GM12878 (cell line): ENCODE measurements at regions not wholly inside any gene's neighbourhood (a gene's known extent, or its start where the extent isn't known, plus 50 kb on each side); places are given as distances from the start of the nearest gene placed in this dataset.

ENCODE experiments used
- ASH2L ChIP-seq: fragments of 300-600, 200-600 bp; sonication (generic); IDR thresholded peaks from 2 replicates; pipeline ENCODE4 v1.6.1; 2017; ENCODE audit warnings: low read depth, mild to moderate bottlenecking, borderline replicate concordance
- BACH1 ChIP-seq: fragments of 450-650 bp; IDR thresholded peaks from 2 replicates; pipeline ENCODE4 v1.6.1; 2017; ENCODE audit warnings: mild to moderate bottlenecking, borderline replicate concordance
- BCL11A ChIP-seq: IDR thresholded peaks from 2 replicates; pipeline ENCODE4 v1.6.1; 2011; ENCODE audit warnings: low read depth, low read length
- CHD2 ChIP-seq: IDR thresholded peaks from 2 replicates; pipeline ENCODE4 v1.6.1; 2011; ENCODE audit warnings: low read depth, low read length, improper control_type of control experiment, borderline replicate concordance
- CHD4 ChIP-seq: fragments of 200-600 bp; sonication (generic); IDR thresholded peaks from 2 replicates; pipeline ENCODE4 v1.6.1; 2016; ENCODE audit warnings: mild to moderate bottlenecking
- CREB1 ChIP-seq: IDR thresholded peaks from 2 replicates; pipeline ENCODE4 v1.6.1; 2012; ENCODE audit warnings: low read depth, mild to moderate bottlenecking, inconsistent platforms
- DPF2 ChIP-seq: fragments of 450-650 bp; IDR thresholded peaks from 2 replicates; pipeline ENCODE4 v1.6.1; 2017; ENCODE audit warnings: mild to moderate bottlenecking
- FOXM1 ChIP-seq: IDR thresholded peaks from 2 replicates; pipeline ENCODE4 v1.6.1; 2012; ENCODE audit warnings: low read depth, mild to moderate bottlenecking, inconsistent platforms, low read length, moderate library complexity
- MXI1 ChIP-seq: fragments of 150-350 bp; IDR thresholded peaks from 2 replicates; pipeline ENCODE4 v1.6.1; 2011; ENCODE audit warnings: low read depth, mild to moderate bottlenecking, inconsistent platforms, low read length, improper control_type of control experiment
- NR2C2 ChIP-seq: IDR thresholded peaks from 2 replicates; pipeline ENCODE4 v1.6.1; 2011; ENCODE audit warnings: borderline replicate concordance, low read depth; ENCODE audit not compliant: control insufficient read depth, insufficient read length
- NR2F1 ChIP-seq: fragments of 450-650 bp; conservative IDR thresholded peaks from 2 replicates; pipeline ENCODE4 v1.6.1; 2017; ENCODE audit warnings: mild to moderate bottlenecking
- POU2F2 ChIP-seq: IDR thresholded peaks from 3 replicates; pipeline ENCODE4 v1.6.1; 2011; ENCODE audit warnings: low read depth, mild to moderate bottlenecking, low read length, borderline replicate concordance
- RB1 ChIP-seq: fragments of 450-650 bp; formaldehyde crosslinking; IDR thresholded peaks from 2 replicates; pipeline ENCODE4 v1.6.1; 2017; ENCODE audit warnings: mild to moderate bottlenecking, borderline replicate concordance
- RELA ChIP-seq: fragments of 450-650 bp; IDR thresholded peaks from 2 replicates; pipeline ENCODE4 v1.8.0; 2014; ENCODE audit warnings: borderline replicate concordance; ENCODE audit not compliant: partially characterized antibody
- SMC3 ChIP-seq: IDR thresholded peaks from 2 replicates; pipeline ENCODE4 v1.6.1; 2011; ENCODE audit warnings: low read length, improper control_type of control experiment, borderline replicate concordance
- SP1 ChIP-seq: IDR thresholded peaks from one replicate; pipeline ENCODE4 v1.6.1; 2011; ENCODE audit warnings: low read depth, low read length
- SRF ChIP-seq, 2 experiments: IDR thresholded peaks; 2 replicates each; pipeline ENCODE4 v1.6.1; 2011; ENCODE audit warnings: low read depth in 2 of 2, low read length in 2 of 2, mild to moderate bottlenecking in 1 of 2, moderate library complexity in 1 of 2
- STAT1 ChIP-seq: fragments of 450-650 bp; conservative IDR thresholded peaks from 2 replicates; pipeline ENCODE4 v1.6.1; 2014; ENCODE audit warnings: antibody characterized with exemption, mild to moderate bottlenecking
- ZNF217 ChIP-seq: fragments of 450-650 bp; IDR thresholded peaks from 2 replicates; pipeline ENCODE4 v1.6.1; 2017; ENCODE audit warnings: antibody characterized with exemption, mild to moderate bottlenecking
- TF ChIP-seq, protein P1 (sequence below): IDR thresholded peaks from 2 replicates; pipeline ENCODE4 v1.6.1; 2011; ENCODE audit warnings: low read depth, mild to moderate bottlenecking, low read length, moderate library complexity, borderline replicate concordance; ENCODE audit errors: extremely low read depth
- TF ChIP-seq, protein P2 (sequence below): fragments of 450-650 bp; IDR thresholded peaks from 2 replicates; pipeline ENCODE4 v1.6.1; 2017; ENCODE audit warnings: mild to moderate bottlenecking, moderate library complexity
- TF ChIP-seq, protein P3 (sequence below), 3 experiments: IDR thresholded peaks in 2 of 3; conservative IDR thresholded peaks in 1 of 3; 2 replicates each; pipeline ENCODE4 v1.5.1; 2011; ENCODE audit warnings: low read depth in 3 of 3, low read length in 3 of 3, mild to moderate bottlenecking in 3 of 3, control low read depth in 2 of 3, moderate library complexity in 2 of 3, inconsistent platforms in 1 of 3, mixed read lengths in 1 of 3; ENCODE audit not compliant: control insufficient read depth in 2 of 3, insufficient read depth in 1 of 3; ENCODE audit errors: extremely low read depth in 1 of 3
- TF ChIP-seq, protein P4 (sequence below): IDR thresholded peaks from 2 replicates; pipeline ENCODE4 v1.6.1; 2012; ENCODE audit warnings: mild to moderate bottlenecking, low read depth, low read length

DNA sequence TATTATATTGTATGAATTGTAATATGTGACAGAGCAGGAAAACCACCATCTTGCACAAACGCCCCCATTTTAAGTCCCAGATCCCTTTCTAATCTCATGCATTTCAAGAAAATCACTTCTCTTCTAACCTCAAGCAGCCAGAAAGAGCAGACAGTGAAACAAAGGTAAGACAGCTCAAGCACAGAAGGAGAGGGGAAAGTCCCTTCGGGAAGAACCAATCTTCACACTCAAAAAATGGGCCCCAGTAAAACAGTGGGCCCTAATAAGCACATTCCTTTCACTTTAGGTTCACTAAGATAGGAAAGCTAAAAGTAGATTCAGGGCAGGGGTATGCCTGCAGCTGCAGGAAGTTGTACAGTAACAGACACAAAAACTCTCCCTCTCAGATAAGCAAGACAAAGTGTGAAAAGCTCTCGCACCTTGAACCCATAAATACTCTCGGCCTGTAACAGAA lies 1268.7 kb downstream of the SI start (continued):
- TF ChIP-seq CREB1: no peak
- TF ChIP-seq ZNF217: peak; percentile 81; the same call in 1 of the 2 replicates
- TF ChIP-seq BCL11A: no peak
- TF ChIP-seq DPF2: peak; percentile 76
- no peak for TF ChIP-seq ASH2L
- TF ChIP-seq POU2F2: no peak; the same call in 2 of the 3 replicates
- no peak for TF ChIP-seq NR2F1
- TF ChIP-seq, protein P1, sequence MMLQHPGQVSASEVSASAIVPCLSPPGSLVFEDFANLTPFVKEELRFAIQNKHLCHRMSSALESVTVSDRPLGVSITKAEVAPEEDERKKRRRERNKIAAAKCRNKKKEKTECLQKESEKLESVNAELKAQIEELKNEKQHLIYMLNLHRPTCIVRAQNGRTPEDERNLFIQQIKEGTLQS: no peak
- TF ChIP-seq NR2C2: no peak
- TF ChIP-seq SMC3: no peak
- peak; percentile 60 for TF ChIP-seq MXI1
- TF ChIP-seq RB1: no peak
- TF ChIP-seq RELA: no peak
- TF ChIP-seq STAT1: no peak
- no peak for TF ChIP-seq SRF (IDR thresholded peaks at IDR 0.05; ENCODE audit: low read depth in 2 of 2, low read length in 2 of 2)
- TF ChIP-seq SP1: no peak
- TF ChIP-seq BACH1: no peak
- TF ChIP-seq, protein P2, sequence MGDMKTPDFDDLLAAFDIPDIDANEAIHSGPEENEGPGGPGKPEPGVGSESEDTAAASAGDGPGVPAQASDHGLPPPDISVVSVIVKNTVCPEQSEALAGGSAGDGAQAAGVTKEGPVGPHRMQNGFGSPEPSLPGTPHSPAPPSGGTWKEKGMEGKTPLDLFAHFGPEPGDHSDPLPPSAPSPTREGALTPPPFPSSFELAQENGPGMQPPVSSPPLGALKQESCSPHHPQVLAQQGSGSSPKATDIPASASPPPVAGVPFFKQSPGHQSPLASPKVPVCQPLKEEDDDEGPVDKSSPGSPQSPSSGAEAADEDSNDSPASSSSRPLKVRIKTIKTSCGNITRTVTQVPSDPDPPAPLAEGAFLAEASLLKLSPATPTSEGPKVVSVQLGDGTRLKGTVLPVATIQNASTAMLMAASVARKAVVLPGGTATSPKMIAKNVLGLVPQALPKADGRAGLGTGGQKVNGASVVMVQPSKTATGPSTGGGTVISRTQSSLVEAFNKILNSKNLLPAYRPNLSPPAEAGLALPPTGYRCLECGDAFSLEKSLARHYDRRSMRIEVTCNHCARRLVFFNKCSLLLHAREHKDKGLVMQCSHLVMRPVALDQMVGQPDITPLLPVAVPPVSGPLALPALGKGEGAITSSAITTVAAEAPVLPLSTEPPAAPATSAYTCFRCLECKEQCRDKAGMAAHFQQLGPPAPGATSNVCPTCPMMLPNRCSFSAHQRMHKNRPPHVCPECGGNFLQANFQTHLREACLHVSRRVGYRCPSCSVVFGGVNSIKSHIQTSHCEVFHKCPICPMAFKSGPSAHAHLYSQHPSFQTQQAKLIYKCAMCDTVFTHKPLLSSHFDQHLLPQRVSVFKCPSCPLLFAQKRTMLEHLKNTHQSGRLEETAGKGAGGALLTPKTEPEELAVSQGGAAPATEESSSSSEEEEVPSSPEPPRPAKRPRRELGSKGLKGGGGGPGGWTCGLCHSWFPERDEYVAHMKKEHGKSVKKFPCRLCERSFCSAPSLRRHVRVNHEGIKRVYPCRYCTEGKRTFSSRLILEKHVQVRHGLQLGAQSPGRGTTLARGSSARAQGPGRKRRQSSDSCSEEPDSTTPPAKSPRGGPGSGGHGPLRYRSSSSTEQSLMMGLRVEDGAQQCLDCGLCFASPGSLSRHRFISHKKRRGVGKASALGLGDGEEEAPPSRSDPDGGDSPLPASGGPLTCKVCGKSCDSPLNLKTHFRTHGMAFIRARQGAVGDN: peak; percentile 62; the same call in 1 of the 2 replicates
- TF ChIP-seq, protein P3, sequence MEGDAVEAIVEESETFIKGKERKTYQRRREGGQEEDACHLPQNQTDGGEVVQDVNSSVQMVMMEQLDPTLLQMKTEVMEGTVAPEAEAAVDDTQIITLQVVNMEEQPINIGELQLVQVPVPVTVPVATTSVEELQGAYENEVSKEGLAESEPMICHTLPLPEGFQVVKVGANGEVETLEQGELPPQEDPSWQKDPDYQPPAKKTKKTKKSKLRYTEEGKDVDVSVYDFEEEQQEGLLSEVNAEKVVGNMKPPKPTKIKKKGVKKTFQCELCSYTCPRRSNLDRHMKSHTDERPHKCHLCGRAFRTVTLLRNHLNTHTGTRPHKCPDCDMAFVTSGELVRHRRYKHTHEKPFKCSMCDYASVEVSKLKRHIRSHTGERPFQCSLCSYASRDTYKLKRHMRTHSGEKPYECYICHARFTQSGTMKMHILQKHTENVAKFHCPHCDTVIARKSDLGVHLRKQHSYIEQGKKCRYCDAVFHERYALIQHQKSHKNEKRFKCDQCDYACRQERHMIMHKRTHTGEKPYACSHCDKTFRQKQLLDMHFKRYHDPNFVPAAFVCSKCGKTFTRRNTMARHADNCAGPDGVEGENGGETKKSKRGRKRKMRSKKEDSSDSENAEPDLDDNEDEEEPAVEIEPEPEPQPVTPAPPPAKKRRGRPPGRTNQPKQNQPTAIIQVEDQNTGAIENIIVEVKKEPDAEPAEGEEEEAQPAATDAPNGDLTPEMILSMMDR (IDR thresholded peaks at IDR 0.05 in 2 of 3, conservative IDR thresholded peaks at IDR 0.05 in 1 of 3; ENCODE audit: control insufficient read depth in 2 of 3, extremely low read depth in 1 of 3, insufficient read depth in 1 of 3, low read depth in 3 of 3, low read length in 3 of 3): no peak
- TF ChIP-seq CHD2: 0 out of 2 replicates have a peak, but pooled peaks have one; percentile 19
- TF ChIP-seq, protein P4, sequence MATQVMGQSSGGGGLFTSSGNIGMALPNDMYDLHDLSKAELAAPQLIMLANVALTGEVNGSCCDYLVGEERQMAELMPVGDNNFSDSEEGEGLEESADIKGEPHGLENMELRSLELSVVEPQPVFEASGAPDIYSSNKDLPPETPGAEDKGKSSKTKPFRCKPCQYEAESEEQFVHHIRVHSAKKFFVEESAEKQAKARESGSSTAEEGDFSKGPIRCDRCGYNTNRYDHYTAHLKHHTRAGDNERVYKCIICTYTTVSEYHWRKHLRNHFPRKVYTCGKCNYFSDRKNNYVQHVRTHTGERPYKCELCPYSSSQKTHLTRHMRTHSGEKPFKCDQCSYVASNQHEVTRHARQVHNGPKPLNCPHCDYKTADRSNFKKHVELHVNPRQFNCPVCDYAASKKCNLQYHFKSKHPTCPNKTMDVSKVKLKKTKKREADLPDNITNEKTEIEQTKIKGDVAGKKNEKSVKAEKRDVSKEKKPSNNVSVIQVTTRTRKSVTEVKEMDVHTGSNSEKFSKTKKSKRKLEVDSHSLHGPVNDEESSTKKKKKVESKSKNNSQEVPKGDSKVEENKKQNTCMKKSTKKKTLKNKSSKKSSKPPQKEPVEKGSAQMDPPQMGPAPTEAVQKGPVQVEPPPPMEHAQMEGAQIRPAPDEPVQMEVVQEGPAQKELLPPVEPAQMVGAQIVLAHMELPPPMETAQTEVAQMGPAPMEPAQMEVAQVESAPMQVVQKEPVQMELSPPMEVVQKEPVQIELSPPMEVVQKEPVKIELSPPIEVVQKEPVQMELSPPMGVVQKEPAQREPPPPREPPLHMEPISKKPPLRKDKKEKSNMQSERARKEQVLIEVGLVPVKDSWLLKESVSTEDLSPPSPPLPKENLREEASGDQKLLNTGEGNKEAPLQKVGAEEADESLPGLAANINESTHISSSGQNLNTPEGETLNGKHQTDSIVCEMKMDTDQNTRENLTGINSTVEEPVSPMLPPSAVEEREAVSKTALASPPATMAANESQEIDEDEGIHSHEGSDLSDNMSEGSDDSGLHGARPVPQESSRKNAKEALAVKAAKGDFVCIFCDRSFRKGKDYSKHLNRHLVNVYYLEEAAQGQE: no peak
- TF ChIP-seq FOXM1: peak; percentile 17; the same call in 1 of the 2 replicates
- no peak for TF ChIP-seq CHD4
